HCT116 (cell line): ENCODE measurements at regions not wholly inside any gene's neighbourhood (a gene's known extent, or its start where the extent isn't known, plus 50 kb on each side); places are given as distances from the start of the nearest gene placed in this dataset.

Source experiments
- ATAC-seq: fragments of 200-7000 bp; cut with Tn5 transposase; 2 replicates; pipeline ENCODE4 v1.9.1; 2020; ENCODE audit warnings: mild to moderate bottlenecking, moderate library complexity
- BruUV-seq: library from RNA; stranded (reverse); fragments of 400-500 nt; replicated peaks from 2 replicates; lab custom pipeline; 2021; lab: Mats Ljungman, UMichigan
- CTCF ChIA-PET: fragments of 300-600 bp; sonication (Branson Sonifier 250); formaldehyde crosslinking; loops from one replicate; lab custom pipeline; 2021; ENCODE audit warnings: antibody characterized with exemption; lab: Charles Lee
- POLR2A ChIA-PET: fragments of 300-600, 350-600 bp; sonication (Branson Sonifier 250); formaldehyde crosslinking; loops from one replicate; lab custom pipeline; 2021; ENCODE audit warnings: antibody characterized with exemption; lab: Charles Lee
- RAD21 ChIA-PET, 2 experiments: fragments of 300-600 bp; sonication (Branson Sonifier 250); formaldehyde crosslinking; loops; one replicate each; lab custom pipeline; 2023; ENCODE audit warnings: low total read pairs in 2 of 2; ENCODE audit not compliant: uncharacterized antibody in 2 of 2, unreplicated experiment in 2 of 2, low non-redundant PET in 1 of 2; lab: Charles Lee
- DNase-seq: peaks from one replicate; pipeline ENCODE4 v3.0.0-alpha.2; 2010; ENCODE audit warnings: low read depth, low spot score
- H2AFZ ChIP-seq: fragments of 200-600 bp; shearing (Covaris generic), sonication (generic); 2 replicates; pipeline ENCODE4 v1.6.1; 2017; ENCODE audit warnings: low read depth, mixed run types, mixed read lengths, antibody characterized with exemption, low read length; ENCODE audit not compliant: poor library complexity, severe bottlenecking
- H3K27ac ChIP-seq: 2 replicates; pipeline ENCODE4 v1.5.1; 2012; ENCODE audit warnings: low read depth, low read length
- H3K27me3 ChIP-seq: fragments of 200-600 bp; sonication (generic); 2 replicates; pipeline ENCODE4 v1.6.1; 2016; ENCODE audit warnings: mixed run types, low read length, mixed read lengths; ENCODE audit not compliant: insufficient read depth
- H3K36me3 ChIP-seq, 2 experiments: fragments of 200-500 bp in 1 of 2; fragments of 200-600 bp in 1 of 2; sonication (Bioruptor generic) in 1 of 2; sonication (generic) in 1 of 2; 2 replicates each; pipeline versions ENCODE4 v1.5.1 to v1.6.1; 2014 to 2016; ENCODE audit warnings: low read length in 2 of 2, inconsistent platforms in 1 of 2, mixed read lengths in 1 of 2, mixed run types in 1 of 2; ENCODE audit not compliant: insufficient read depth in 2 of 2, control insufficient read depth in 1 of 2
- H3K4me1 ChIP-seq, 2 experiments: fragments of 200-600 bp in 1 of 2; sonication (generic) in 1 of 2; 2 replicates each; pipeline versions ENCODE4 v1.5.1 to v1.6.1; 2012 to 2017; ENCODE audit warnings: low read length in 2 of 2, inconsistent platforms in 1 of 2, mild to moderate bottlenecking in 1 of 2, mixed read lengths in 1 of 2, mixed run types in 1 of 2, moderate library complexity in 1 of 2; ENCODE audit not compliant: insufficient read depth in 2 of 2, control insufficient read depth in 1 of 2
- H3K4me2 ChIP-seq: fragments of 200-600 bp; sonication (generic); 2 replicates; pipeline ENCODE4 v1.6.1; 2017; ENCODE audit warnings: mixed run types, low read length, mixed read lengths
- H3K4me3 ChIP-seq, 2 experiments: fragments of 200-600 bp in 1 of 2; sonication (generic) in 1 of 2; replicated peaks in 1 of 2; 2 replicates each; pipeline ENCODE4 v1.5.1; 2011 to 2016; ENCODE audit warnings: low read length in 2 of 2, control low read depth in 1 of 2, low read depth in 1 of 2, mild to moderate bottlenecking in 1 of 2, mixed read lengths in 1 of 2, mixed run types in 1 of 2
- H3K79me2 ChIP-seq: fragments of 200-600 bp; sonication (generic); 2 replicates; pipeline ENCODE4 v1.6.1; 2017; ENCODE audit warnings: mild to moderate bottlenecking, mixed run types, low read length, moderate library complexity, mixed read lengths; ENCODE audit not compliant: insufficient read depth
- H3K9ac ChIP-seq: fragments of 200-600 bp; sonication (generic); 2 replicates; pipeline ENCODE4 v1.6.1; 2016; ENCODE audit warnings: low read length, mixed read lengths
- H3K9me2 ChIP-seq: fragments of 200-600 bp; sonication (generic), shearing (Covaris generic); 2 replicates; pipeline ENCODE4 v1.6.1; 2017; ENCODE audit warnings: mixed run types, mild to moderate bottlenecking, moderate library complexity; ENCODE audit not compliant: insufficient read depth
- H3K9me3 ChIP-seq, 2 experiments: fragments of 200-500 bp in 1 of 2; fragments of 200-600 bp in 1 of 2; sonication (Bioruptor generic) in 1 of 2; sonication (generic) in 1 of 2; 2 replicates each; pipeline ENCODE4 v1.6.1; 2014 to 2017; ENCODE audit warnings: low read length in 2 of 2, mixed read lengths in 2 of 2, inconsistent platforms in 1 of 2, low read depth in 1 of 2, mild to moderate bottlenecking in 1 of 2, mixed run types in 1 of 2, moderate library complexity in 1 of 2; ENCODE audit not compliant: control insufficient read depth in 1 of 2, insufficient read depth in 1 of 2
- H4K20me1 ChIP-seq: fragments of 200-600 bp; sonication (generic), shearing (Covaris generic); 2 replicates; pipeline ENCODE4 v1.6.1; 2017; ENCODE audit warnings: mixed run types, mild to moderate bottlenecking, moderate library complexity; ENCODE audit not compliant: insufficient read depth
- EGR1 ChIP-seq: IDR thresholded peaks from 2 replicates; pipeline ENCODE4 v1.6.1; 2012; ENCODE audit warnings: low read depth
- ELF1 ChIP-seq: IDR thresholded peaks from 2 replicates; pipeline ENCODE4 v1.6.1; 2012; ENCODE audit warnings: low read depth, borderline replicate concordance
- EZH2 ChIP-seq: fragments of 200-600 bp; sonication (generic); IDR thresholded peaks from 2 replicates; pipeline ENCODE4 v1.6.1; 2017; ENCODE audit warnings: antibody characterized with exemption, mixed run types
- EZH2phosphoT487 ChIP-seq: fragments of 200-600 bp; IDR thresholded peaks from 2 replicates; pipeline ENCODE4 v1.6.1; 2018; ENCODE audit warnings: antibody characterized with exemption, borderline replicate concordance
- JUND ChIP-seq: IDR thresholded peaks from 2 replicates; pipeline ENCODE4 v1.6.1; 2012
- POLR2AphosphoS5 ChIP-seq: IDR thresholded peaks from 2 replicates; pipeline ENCODE4 v1.6.1; 2011; ENCODE audit warnings: mild to moderate bottlenecking, low read depth, low read length, moderate library complexity
- SIN3A ChIP-seq: IDR thresholded peaks from 2 replicates; pipeline ENCODE4 v1.6.1; 2012; ENCODE audit warnings: low read depth
- SP1 ChIP-seq: IDR thresholded peaks from 2 replicates; pipeline ENCODE4 v1.6.1; 2012; ENCODE audit warnings: low read depth
- TCF7L2 ChIP-seq: IDR thresholded peaks from 2 replicates; pipeline ENCODE4 v1.7.0; 2011; ENCODE audit warnings: borderline replicate concordance, inconsistent platforms; ENCODE audit not compliant: insufficient read depth, insufficient read length; ENCODE audit errors: extremely low read depth
- YY1 ChIP-seq: IDR thresholded peaks from 2 replicates; pipeline ENCODE4 v1.6.1; 2011; ENCODE audit warnings: low read length, low read depth, moderate library complexity, mild to moderate bottlenecking; ENCODE audit not compliant: insufficient replicate concordance; ENCODE audit errors: extremely low read depth
- ZNF274 ChIP-seq: fragments of 200-500 bp; sonication (Bioruptor generic); IDR thresholded peaks from 2 replicates; pipeline ENCODE4 v1.6.1; 2014; ENCODE audit warnings: mild to moderate bottlenecking, low read depth, low read length, inconsistent platforms
- intact Hi-C: fragments of 100-400 bp; cut with micrococcal nuclease; formaldehyde crosslinking; loops from 2 replicates; pipeline ENCODE4 v1.10.0; 2022
- TF ChIP-seq, protein P1 (sequence below): IDR thresholded peaks from 2 replicates; pipeline ENCODE4 v1.6.1; 2012
- TF ChIP-seq, protein P2 (sequence below): IDR thresholded peaks from 2 replicates; pipeline ENCODE4 v1.6.1; 2012; ENCODE audit warnings: low read depth

DNA sequence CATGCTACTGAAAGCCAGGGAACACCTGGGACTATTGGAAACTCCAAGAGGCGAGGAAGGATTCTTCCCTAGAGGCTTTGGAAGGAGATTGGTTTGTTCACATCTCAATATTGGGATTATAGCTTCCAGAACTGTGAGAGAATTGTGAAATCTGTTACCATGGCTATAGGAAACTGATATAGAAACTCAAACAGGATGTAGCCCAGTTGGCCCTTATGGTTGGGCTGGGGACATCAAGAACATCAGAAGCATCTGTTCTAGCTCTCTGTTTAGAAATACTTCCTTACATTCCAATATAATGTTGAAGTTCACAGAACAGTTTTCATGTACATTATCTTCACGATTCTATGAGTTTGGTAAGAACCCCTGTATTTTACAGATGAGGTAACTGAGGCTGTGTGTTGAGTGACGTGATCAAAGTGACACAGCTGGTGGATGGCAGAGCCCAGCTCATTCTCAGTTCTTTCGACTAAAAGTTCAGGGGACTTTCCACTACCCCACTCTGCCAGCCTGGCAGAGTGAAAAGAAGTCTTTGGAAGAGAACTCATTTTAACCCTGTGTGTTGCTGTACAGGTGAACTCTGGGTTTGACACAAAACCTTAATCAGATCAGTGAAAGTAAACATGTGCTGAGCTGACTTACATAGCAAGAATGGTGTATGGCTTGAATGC, 183.0 kb downstream of the GBA3 start:
- POLR2A ChIA-PET, result no interaction called here

More for the DNA sequence above, 183.0 kb downstream of the GBA3 start:
- Histone ChIP-seq H3K36me3 (no peaks in the 10 kb centered on the region), H3K4me2 (no peak overlapping the region), H3K9me2 (no peaks in the 10 kb centered on the region), H3K9ac (no peak overlapping the region), H3K27me3 (no peaks in the 10 kb centered on the region), H3K4me3 (no peak overlapping the region), H4K20me1 (no peaks in the 10 kb centered on the region), H2AFZ (no peak overlapping the region), H3K9me3 (peaks cover 0 to 10% of the 10 kb centered on the region in 2 experiments; a peak in 1 of 4 replicates), H3K79me2 (no peaks in the 10 kb centered on the region), H3K27ac (no peak overlapping the region), H3K4me1 (no peaks in the 10 kb centered on the region)
- TF ChIP-seq EGR1, result no peak
- TF ChIP-seq SIN3A, result no peak
- TF ChIP-seq SP1, result no peak
- TF ChIP-seq, protein P1, sequence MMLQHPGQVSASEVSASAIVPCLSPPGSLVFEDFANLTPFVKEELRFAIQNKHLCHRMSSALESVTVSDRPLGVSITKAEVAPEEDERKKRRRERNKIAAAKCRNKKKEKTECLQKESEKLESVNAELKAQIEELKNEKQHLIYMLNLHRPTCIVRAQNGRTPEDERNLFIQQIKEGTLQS, result no peak
- no peak for TF ChIP-seq EZH2phosphoT487
- no peak for TF ChIP-seq EZH2
- no peak for TF ChIP-seq YY1
- TF ChIP-seq, protein P2, sequence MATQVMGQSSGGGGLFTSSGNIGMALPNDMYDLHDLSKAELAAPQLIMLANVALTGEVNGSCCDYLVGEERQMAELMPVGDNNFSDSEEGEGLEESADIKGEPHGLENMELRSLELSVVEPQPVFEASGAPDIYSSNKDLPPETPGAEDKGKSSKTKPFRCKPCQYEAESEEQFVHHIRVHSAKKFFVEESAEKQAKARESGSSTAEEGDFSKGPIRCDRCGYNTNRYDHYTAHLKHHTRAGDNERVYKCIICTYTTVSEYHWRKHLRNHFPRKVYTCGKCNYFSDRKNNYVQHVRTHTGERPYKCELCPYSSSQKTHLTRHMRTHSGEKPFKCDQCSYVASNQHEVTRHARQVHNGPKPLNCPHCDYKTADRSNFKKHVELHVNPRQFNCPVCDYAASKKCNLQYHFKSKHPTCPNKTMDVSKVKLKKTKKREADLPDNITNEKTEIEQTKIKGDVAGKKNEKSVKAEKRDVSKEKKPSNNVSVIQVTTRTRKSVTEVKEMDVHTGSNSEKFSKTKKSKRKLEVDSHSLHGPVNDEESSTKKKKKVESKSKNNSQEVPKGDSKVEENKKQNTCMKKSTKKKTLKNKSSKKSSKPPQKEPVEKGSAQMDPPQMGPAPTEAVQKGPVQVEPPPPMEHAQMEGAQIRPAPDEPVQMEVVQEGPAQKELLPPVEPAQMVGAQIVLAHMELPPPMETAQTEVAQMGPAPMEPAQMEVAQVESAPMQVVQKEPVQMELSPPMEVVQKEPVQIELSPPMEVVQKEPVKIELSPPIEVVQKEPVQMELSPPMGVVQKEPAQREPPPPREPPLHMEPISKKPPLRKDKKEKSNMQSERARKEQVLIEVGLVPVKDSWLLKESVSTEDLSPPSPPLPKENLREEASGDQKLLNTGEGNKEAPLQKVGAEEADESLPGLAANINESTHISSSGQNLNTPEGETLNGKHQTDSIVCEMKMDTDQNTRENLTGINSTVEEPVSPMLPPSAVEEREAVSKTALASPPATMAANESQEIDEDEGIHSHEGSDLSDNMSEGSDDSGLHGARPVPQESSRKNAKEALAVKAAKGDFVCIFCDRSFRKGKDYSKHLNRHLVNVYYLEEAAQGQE, result no peak
- TF ChIP-seq ZNF274, result no peak
- no peak for TF ChIP-seq JUND
- TF ChIP-seq POLR2AphosphoS5, result no peak
- TF ChIP-seq ELF1, result no peak
- no peak for TF ChIP-seq TCF7L2
- CTCF ChIA-PET, result no interaction called here
- ATAC-seq, result no peak
- intact Hi-C loops, result no loop called here
- RAD21 ChIA-PET, result no interaction called here
- BruUV-seq, result no TSS peak
- no peak for DNase-seq
